GM19463 (cell line): ENCODE measurements at regions not wholly inside any gene's neighbourhood (a gene's known extent, or its start where the extent isn't known, plus 50 kb on each side); places are given as distances from the start of the nearest gene placed in this dataset.

ENCODE experiments used
- ATAC-seq: cut with Tn5 transposase; IDR thresholded peaks from one replicate; pipeline ENCODE4 v1.9.1; 2021; ENCODE audit warnings: mild to moderate bottlenecking, moderate library complexity; ENCODE audit not compliant: unreplicated experiment

DNA sequence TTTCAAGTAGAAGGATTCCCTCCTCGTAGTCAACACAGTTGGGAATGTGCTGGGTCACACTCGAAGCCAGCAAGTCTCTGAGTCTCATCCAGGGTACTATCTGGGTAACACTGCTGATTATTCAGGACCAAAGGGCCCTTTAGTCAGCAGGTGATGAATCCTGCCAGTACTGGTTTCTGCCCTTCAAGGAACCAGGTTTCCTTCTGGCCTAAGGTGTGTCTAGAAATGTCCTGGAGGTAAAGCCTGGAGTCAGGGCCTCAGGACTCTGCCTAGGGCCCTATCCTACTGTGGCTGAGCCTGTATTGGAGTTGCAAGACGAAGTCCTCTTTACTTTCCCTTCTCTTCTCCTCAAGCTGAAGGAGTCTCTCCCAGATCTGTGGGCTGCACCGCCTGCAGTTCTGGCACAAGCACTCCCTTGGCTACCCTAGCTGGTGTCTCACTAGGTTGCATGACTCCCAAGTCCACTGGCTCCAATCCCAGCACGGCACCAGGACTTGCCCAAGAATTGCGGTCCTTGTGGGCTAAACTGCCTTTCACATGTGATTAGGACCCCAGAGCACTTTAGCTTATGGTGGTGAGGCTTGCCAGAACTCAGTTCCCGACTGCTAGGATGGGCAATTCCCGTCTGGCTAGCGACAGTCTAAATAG is 193.7 kb upstream of the PDE3A start:
- no peak for ATAC-seq

DNA sequence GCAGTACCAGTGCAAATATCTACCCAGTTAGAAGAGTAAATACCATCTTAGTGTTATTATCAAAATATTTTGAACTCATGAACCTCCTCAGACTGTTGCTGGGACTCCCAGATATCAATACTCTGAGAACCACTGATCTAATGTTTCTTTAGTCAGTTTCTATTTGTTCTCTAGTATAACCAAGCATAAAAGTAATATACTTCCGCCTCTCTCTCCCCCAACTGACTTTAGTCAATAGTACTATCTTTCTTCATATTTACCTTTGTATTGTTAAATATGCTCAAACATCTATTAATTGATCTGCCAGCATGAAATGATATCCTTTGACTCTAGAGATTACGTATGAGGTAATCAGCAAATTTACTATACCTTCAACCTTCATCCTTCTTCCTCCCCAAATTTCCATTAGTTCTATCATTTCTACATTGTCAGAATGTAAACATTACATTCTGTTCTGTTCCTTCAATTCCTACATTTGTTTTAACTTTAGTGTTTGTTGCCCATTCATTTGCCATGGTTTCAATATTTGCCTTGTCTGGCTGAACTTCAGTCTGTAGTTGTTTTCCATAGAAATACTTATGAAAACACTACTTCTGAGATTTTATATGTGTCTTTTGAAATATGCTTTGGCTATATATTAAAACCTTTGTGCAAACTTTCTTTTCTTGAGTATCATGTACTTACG is 192.5 kb upstream of the PDE3A start:
- no peak for ATAC-seq

DNA sequence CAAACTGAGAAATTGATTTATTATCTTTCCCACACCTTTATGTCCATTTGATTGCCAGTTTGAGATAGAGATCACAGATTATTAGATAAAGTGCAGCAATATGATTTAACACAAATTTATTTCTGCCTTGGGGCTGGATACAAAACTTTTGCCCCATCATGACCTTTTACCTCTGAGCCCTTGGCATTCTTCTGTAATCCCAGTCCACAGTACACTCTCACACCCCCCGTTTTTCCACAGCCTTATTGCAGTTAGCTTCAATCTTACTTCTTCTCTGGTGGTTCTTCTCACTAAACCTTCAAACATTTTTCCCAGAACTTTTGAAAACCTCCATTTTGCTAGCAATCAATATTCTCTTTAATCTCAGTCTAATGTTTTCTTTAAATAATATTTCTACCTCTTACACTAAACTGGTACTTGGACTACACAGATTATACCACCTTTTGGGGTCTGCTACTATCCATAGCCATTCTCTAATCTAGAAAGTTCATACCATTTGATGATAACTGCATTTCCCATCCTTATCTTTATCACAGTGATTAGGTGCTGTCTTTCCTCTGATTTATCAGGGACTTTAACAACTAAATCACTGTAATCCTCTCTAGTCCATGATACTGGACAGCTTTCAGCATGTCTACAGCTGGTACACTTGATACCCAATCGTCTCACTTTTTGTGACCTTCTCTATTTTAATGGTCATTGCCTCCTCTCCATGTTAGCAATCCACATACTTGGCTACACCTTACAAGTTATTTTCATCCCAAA is 186.7 kb upstream of the PDE3A start:
- ATAC-seq: no peak

DNA sequence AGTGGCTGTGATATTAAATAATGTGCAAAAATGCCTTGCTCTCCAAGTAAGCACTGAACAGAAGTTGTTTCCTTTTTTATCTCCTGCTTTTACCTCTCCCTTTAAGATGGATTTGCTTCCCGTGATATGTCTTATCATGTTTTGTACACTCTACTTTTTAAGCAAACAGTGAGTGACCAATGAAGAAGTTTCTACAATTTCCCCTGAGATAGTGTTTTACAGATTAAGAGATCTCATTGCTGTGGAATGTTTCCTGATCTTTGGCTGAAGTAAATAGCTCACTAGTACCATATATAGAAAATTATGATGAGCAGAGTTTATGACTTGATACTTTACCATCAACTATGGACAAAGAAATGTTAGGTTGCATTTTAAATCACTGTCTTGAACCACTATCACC is 184.8 kb upstream of the PDE3A start:
- no peak for ATAC-seq

DNA sequence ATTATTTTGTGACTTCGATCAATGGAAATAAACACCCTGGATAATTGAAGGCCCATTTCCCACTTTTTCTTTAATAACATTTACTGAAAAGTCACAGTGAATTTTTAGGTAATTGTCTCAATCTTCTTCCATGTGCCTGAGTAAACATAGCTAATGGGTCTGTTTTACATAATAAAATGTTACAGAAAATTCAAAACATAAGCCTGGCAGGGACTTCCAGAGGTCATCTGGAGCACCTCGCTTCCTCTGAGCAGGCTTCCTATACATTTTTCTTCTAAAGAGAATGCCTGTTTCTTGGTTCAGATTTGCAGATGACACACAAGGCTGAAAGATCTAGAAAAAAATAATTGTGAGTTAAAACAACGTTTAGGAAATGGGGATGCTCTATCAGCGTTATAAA is 183.8 kb upstream of the PDE3A start:
- no peak for ATAC-seq

DNA sequence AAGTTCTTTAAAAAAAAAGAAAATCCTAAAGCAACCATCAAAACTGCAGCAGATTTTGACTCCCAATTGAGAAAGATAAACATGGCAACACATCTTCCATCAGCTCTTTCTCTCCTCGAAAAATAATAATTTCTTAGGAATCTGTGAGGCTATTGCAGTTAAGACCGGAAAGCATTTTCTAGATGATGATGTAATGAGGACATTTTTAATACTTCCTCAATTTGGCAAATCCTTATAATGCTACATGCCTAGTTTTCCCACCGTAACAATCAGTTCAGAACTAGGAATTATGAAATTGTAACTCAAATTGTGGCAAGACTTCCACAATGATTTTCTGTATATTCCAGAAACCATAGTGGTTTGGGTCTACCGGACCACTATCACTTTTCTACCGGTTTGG is 180.9 kb upstream of the PDE3A start:
- no peak for ATAC-seq

DNA sequence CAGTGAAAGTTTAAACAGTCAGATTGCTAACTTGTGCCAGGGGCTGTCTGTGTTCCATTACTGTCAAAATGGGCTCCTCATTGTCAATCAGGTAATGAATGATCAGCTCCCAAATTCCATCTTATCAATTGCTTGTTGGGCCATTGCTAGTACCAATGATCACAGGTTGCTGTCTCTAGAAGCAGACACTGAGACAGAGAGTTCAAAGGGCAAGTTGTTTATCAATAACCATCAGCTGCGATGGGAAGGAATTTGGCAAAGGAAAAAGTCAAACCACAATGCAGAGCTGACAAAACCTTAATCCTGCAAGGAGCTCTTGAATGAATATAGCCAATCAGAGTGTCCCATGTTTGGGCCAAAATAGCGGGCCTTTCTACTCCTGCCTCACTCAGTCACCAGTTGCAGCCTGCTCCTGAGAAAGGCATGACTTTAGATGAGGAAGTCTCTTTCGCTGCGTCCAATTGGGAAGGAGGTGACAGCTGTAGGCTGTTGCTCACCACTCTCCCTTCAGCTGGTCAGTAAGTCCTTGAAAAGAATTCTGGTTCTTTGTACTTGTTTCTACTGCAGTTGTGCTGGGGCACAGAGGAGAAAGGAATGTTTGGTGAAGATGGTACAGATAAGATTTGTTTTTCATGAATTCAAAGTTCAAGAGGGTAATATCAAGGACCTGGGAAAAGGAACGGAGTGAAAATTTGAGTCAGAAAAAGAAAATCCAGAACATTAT is 179.2 kb upstream of the PDE3A start:
- no peak for ATAC-seq

DNA sequence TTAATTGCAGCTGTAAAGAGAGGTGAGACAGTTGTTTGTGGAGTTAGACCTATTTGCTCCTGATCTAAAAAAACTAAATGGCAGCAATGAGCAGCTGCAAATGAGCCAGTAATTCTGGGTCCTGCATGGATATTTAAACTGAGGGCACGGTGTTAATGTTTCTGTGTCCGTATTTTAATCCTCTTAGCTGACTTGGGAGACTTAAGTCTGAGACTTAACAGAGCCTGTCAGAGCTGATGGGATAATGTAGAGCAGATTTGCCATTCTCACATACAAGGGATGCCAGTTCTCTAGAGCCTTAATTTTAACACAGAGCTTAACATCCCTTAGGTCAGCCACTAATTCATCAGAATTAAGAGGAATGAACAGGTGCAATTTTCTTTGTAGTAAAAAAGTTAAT is 178.6 kb upstream of the PDE3A start:
- no peak for ATAC-seq

DNA sequence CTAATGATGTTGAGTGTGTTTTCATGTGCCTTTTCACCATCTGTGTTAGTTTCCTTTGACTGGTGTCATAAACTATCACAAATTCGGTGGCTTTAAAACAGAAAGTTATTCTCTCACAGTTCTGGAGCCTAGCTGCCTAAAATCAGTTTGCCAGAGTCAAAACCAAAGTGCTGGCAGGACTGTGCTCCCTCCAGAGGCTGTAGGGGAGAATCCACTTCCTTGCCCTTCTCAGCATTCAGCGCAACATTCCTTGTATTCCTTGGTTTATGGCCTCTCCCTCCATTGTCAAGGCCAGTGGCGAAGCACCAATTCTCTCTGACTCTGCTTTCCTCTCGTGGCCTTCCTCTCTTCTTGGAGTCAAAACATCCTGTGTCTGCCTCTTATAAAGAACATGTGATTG is 174.2 kb upstream of the PDE3A start:
- no peak for ATAC-seq

DNA sequence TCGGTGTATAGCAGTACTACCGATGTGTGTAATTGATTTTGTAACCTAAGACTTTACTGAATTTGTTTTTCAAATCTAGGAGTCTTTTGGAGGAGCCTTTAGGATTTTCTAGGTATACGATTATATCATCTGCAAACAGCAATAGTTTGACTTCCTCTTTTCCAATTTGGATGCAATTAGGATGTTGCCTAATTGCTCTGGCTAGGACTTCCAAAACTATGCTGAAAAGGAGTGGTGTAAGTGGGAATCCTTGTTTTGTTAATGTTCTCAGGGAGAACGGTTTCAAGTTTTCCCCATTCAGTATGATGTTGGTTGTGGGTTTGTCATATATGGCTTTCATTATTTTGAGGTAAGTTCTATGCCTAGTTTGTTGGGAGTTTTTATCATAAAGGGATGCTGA is 171.6 kb upstream of the PDE3A start:
- ATAC-seq: no peak

DNA sequence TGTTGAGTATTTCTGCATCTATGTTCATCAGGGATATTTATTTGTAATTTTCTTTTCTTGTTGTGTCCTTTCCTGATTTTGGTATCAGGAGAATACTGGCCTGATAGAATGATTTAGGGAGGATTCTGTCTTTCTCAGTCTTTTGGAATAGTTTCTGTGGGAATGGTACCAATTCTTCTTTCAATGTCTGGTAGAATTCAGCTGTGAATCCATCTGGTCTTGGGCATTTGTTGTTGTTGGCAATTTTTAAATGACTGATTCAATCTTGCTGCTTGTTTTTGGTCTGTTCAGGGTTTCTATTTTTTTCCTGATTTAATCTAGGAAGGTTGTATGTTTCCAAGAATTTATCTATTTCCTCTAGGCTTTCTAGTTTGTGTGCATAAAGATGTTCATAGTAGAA is 170.9 kb upstream of the PDE3A start:
- no peak for ATAC-seq

DNA sequence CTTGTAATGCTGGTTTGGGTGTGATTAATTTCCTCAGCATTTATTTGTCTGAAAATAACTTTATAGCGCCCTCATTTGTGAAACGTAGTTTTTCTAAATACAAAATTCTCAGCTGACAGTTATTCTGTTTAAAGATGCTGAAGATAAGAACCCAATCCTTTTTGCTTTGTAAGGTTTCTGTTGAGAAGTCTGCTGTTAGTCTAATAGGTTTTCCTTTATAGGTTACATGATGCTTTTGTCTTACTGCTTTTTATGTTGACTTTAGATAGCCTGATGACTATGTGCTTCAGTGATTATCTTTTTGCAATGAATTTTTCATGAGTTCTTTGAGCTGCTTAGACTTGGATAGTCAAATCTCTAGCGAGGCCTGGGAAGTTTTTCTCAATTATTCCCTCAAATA is 168.6 kb upstream of the PDE3A start:
- ATAC-seq: no peak

DNA sequence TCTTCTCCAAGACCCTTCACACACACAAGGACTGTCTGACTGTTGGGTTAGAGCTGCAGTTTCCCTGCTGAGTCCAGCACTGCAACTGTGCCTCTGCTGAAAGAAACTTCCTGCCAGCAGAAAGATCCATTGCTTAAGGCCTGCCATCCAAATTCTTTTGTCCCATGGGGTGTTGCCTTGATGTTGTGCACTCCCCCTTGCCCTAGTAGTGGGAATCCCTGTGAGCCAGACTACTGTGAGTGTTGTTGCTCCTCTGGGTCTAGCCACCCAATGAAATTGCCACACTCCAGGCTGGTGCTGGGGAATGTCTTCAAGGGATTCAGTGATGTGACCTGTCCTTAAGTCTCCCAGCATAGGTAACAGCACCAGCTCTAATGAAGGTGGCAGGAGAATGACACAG is 166.6 kb upstream of the PDE3A start:
- ATAC-seq: no peak

DNA sequence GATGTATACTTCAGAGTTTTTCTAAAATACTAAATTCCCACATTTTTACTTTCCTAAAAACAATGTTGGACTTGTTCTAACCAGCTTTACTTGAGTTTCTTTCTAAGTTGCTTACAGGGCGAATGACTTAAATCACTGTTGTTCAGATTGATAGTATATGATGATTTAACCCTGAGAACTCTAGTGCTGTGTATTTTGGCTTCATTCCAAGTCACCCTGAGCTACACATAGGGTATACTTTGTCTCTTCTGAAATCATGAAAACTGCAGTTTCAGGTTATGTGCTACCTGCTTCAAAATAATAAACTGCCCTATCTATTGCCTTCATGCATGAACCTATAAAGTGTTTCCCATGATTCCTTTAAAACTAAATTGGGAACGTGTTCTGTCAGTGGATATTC is 162.5 kb upstream of the PDE3A start:
- ATAC-seq: no peak

DNA sequence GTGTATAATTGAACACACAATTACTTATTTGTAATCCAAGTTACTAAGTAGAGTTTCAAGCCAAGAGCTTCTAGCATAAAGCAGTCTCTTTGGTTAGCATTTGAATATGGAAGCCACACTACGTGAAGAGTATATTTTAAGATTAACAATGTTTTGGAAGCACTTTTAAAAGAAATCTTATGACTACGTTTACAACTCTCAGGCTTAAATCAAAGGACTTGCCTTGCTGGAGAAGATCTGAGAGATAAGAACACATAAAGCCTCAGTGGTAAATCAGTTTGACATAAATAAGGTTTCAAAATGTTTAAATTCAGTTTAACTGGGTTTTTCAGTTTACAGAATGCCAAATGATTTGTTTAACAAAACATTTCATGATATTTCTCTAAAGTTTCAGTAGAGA is 161.9 kb upstream of the PDE3A start:
- ATAC-seq: no peak

DNA sequence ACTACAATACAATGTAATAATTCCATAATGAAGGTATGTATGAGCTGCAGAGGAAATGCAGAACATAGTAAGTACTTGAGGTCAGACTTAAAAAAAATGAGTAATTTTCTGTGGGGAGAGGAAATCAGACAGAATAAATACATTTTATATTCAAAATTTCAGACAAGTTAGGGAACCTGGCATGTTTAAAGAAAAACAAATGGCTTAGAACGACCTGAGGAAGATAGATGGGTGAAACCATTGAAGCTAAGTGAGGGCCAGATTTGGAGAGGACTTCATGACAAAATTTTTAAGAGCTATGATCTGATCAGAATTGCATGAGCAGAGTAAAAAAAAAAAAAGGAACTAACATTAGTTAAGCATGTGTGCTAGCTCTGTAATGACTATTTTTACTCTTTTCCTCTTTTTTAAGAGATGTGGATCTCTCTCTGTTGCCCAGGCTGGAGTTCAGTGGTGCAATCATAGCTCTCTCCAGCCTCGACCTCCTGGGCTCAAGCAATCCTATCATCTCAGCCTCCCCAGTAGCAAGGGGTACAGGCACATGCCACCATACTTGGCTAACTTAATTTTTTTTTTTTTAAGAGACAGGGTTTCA is 157.6 kb upstream of the PDE3A start:
- ATAC-seq: no peak

DNA sequence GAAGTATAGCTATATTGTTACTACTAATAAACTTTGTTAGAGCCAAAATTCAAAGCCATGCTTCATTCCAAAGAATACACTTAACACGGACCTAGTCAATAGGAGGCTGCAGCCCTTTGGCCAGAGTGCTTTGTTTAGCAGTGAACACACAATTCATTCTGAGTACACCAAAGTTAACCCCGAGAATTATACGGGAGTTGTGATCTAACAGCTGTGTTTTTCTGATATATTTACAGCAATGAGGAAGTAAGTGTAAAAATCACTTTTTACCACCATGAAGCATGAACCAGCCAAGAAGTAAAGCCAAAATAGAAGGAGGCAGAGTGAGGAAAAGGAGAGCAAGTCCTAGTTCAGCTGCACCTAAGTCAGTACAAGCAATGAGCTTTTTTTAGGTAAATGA is 156.8 kb upstream of the PDE3A start:
- ATAC-seq: no peak

DNA sequence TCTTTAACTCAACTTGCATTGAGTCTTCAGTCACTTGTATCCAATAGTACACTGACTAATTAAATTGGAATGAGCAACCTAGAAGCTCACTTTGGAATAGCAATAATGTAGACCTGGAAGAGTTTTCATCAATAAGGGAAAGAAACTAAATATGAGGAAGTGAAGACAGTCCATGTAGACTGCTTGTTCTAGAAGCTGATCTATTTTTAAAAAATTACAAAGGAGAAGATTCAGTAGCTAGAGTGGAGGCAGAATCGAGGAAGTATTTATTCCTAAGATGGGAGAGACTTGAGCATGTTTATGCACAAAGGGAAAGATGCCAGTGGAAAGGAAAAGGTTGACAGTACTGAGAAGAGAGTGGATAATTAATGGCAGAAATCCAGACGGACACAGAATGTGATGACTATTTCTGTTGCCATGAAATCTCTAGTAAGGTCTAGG is 156.3 kb upstream of the PDE3A start:
- ATAC-seq: no peak

DNA sequence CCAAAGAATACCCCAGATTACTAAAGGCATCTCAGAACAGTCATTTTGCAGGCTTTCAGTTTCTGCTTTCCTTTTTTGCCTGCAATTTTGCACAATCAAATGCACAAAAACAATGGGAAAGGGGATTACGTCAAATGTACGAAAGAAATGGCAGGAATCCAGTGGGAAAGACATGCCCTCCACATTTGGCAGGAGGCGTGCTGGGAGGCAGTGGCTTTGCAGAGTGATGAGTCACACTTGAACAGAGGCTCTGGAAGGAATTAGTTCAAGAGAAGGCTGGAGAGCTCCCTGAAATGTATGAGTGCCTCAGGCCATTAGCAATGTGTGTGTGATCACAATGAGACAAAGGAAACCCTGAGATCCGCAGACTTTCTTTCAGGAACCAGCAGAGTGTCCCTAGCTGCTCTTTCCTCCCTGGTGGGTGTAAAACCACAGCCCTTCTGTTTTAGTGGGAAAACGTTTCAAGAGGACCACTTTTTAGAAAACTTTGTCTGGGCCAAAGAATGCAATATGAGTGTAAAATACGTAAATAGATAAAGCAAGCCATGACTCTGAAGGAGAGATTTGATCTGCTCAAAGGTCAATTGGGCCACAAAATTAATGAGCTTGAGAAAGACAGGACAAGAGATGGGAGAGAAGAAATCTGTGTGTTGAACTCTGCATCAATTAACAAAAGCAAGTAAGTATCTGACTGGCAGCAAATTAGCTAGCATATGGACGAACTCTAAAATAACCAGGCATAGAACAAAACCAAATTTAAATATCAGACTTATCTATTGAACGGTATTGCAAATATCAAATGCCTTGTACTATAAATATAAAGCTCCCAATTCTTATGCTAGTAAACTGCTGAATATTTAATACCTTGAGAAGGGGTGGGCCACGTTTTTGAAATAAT is 155.4 kb upstream of the PDE3A start:
- ATAC-seq: no peak
